Epithelial cell of proximal tubule (primary cell): ENCODE measurements at regions not wholly inside any gene's neighbourhood (a gene's known extent, or its start where the extent isn't known, plus 50 kb on each side); places are given as distances from the start of the nearest gene placed in this dataset.
"Not testable (repeated sequence)": the region's sequence is repeated elsewhere in the genome, so short reads cannot be mapped to it uniquely, and the experiment has no call there.

Source experiments
- DNase-seq: peaks from one replicate; pipeline ENCODE4 v3.0.0-alpha.2; 2011; ENCODE audit warnings: low read depth
- H3K4me3 ChIP-seq: 2 replicates; pipeline ENCODE4 v1.5.1; 2011; ENCODE audit warnings: low read depth, mild to moderate bottlenecking, low read length
- CTCF ChIP-seq: conservative IDR thresholded peaks from 2 replicates; pipeline ENCODE4 v1.5.1; 2012; ENCODE audit warnings: low read depth, mild to moderate bottlenecking, low read length

GRCh38 chrX:66988331-66988730 lies 349.5 kb upstream of the EDA2R start:
- no peak for TF ChIP-seq CTCF
- no peak overlapping the region for H3K4me3 ChIP-seq
- DNase-seq = no peak

GRCh38 chrX:66961665-66962064 lies 322.8 kb upstream of the EDA2R start:
- no peak overlapping the region for H3K4me3 ChIP-seq
- no peak for TF ChIP-seq CTCF
- DNase-seq = no peak

GRCh38 chrX:66931713-66932112 lies 292.8 kb upstream of the EDA2R start:
- no peak for TF ChIP-seq CTCF
- DNase-seq = no peak
- H3K4me3 ChIP-seq = no peak overlapping the region

- not testable (repeated sequence) for H3K4me3 ChIP-seq, DNase-seq
These were observed 291.6 kb upstream of the EDA2R start for GRCh38 chrX:66930516-66930915.

- H3K4me3 ChIP-seq = no peak overlapping the region
- no peak for TF ChIP-seq CTCF
- no peak for DNase-seq
These were observed 281.4 kb upstream of the EDA2R start for GRCh38 chrX:66920296-66920695.

- no peak for TF ChIP-seq CTCF
- DNase-seq = peak; percentile 67
- H3K4me3 ChIP-seq = no peak overlapping the region
These were observed 280.5 kb upstream of the EDA2R start for GRCh38 chrX:66919280-66919832.

GRCh38 chrX:66918511-66918910 lies 279.6 kb upstream of the EDA2R start:
- H3K4me3 ChIP-seq = no peak overlapping the region
- no peak for TF ChIP-seq CTCF
- no peak for DNase-seq

GRCh38 chrX:66915893-66916292 lies 277.0 kb upstream of the EDA2R start:
- H3K4me3 ChIP-seq = no peak overlapping the region
- no peak for DNase-seq
- peak; percentile 43 for TF ChIP-seq CTCF
